ENCODE measurements at regions not wholly inside any gene's neighbourhood (a gene's known extent, or its start where the extent isn't known, plus 50 kb on each side); places are given as distances from the start of the nearest gene placed in this dataset.

DNA sequence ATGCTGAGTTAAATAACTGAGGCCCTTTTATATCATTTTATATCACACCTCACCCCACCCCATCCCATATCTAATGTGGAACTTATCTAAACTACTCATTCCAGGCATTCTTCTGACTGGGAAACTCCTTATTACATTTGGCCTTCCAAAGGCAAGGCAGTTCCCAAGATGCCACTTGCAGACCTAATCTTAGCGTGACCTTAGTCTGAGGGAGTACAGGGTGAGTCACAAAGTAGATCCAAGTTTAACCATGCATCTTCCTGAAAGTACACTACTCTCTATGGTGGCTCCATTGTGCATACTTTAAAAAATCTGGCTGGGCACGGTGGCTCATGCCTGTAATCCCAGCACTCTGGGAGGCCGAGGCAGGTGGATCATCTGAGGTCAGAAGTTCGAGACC is 353.6 kb upstream of the C1orf87 start:
- POLR2A ChIA-PET: no interaction called here
- Histone ChIP-seq H3K4me3 (ENCODE audit: low read length) (no peak overlapping the region), H3K27me3 (ENCODE audit: control insufficient read depth in 2 of 2, insufficient read depth in 2 of 2, low read length in 2 of 2) (no peaks in the 10 kb centered on the region), H3K4me1 (ENCODE audit: control insufficient read depth in 2 of 2, insufficient read depth in 2 of 2, low read length in 2 of 2) (no peaks in the 10 kb centered on the region), H3K27ac (ENCODE audit: low read depth, low read length) (no peak overlapping the region), H3K36me3 (ENCODE audit: control insufficient read depth in 2 of 3, insufficient read depth in 3 of 3, low read length in 3 of 3) (no peaks in the 10 kb centered on the region), H3K9me3 (ENCODE audit: control insufficient read depth in 2 of 3, low read length in 3 of 3) (no peaks in the 10 kb centered on the region)
- Mint-ChIP-seq H3K27ac (no peak overlapping the region), H3K4me1 (no peaks in the 10 kb centered on the region), H3K9me3 (peaks cover 0 to 8% (median 0%) of the 10 kb centered on the region in 11 donors), H3K27me3 (peaks cover 0 to 4% (median 0%) of the 10 kb centered on the region in 5 donors), H3K36me3 (no peaks in the 10 kb centered on the region), H3K4me3 (no peak overlapping the region)
- DNase-seq (no peak), ATAC-seq (no peak)
- intact Hi-C loops (cut with micrococcal nuclease): no loop called here
- CTCF ChIA-PET: no interaction called here

DNA sequence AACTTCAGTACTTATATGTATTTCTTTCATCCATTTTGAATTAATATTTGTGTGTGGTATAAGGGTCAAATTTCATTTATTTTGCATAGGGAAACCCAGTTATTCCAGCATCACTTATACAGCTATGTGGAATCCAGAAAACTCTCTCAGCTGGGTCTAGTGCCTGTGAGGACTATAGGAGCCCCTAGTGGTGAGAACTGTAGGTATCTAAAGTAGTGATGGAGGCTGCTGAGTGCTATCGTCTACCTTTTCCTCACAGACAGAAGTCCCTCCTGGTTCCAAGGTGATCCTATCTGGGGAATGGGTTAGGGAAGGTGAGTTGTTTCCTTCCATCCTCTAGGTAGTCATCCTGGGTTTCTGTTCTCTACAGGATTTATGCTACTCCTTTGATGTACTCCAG is 352.0 kb upstream of the C1orf87 start:
- Mint-ChIP-seq H3K36me3 (no peaks in the 10 kb centered on the region), H3K27me3 (peaks cover 0 to 4% (median 0%) of the 10 kb centered on the region in 5 donors), H3K27ac (no peak overlapping the region), H3K9me3 (peaks cover 0 to 8% (median 1%) of the 10 kb centered on the region in 11 donors), H3K4me1 (no peaks in the 10 kb centered on the region), H3K4me3 (no peak overlapping the region)
- Histone ChIP-seq H3K9me3 (ENCODE audit: control insufficient read depth in 2 of 3, low read length in 3 of 3) (no peaks in the 10 kb centered on the region), H3K27me3 (ENCODE audit: control insufficient read depth in 2 of 2, insufficient read depth in 2 of 2, low read length in 2 of 2) (no peaks in the 10 kb centered on the region), H3K4me1 (ENCODE audit: control insufficient read depth in 2 of 2, insufficient read depth in 2 of 2, low read length in 2 of 2) (no peaks in the 10 kb centered on the region), H3K4me3 (ENCODE audit: low read length) (no peak overlapping the region), H3K27ac (ENCODE audit: low read depth, low read length) (no peak overlapping the region), H3K36me3 (ENCODE audit: control insufficient read depth in 2 of 3, insufficient read depth in 3 of 3, low read length in 3 of 3) (no peaks in the 10 kb centered on the region)
- ChIA-PET POLR2A (no interaction called here), CTCF (no interaction called here)
- intact Hi-C loops (cut with micrococcal nuclease): no loop called here
- ATAC-seq (no peak), DNase-seq (no peak)

- no peak for ATAC-seq
- Histone ChIP-seq H3K36me3 (ENCODE audit: control insufficient read depth in 2 of 3, insufficient read depth in 3 of 3, low read length in 3 of 3) (no peaks in the 10 kb centered on the region), H3K4me1 (ENCODE audit: control insufficient read depth in 2 of 2, insufficient read depth in 2 of 2, low read length in 2 of 2) (no peaks in the 10 kb centered on the region), H3K27ac (ENCODE audit: low read depth, low read length) (no peak overlapping the region), H3K27me3 (ENCODE audit: control insufficient read depth in 2 of 2, insufficient read depth in 2 of 2, low read length in 2 of 2) (no peaks in the 10 kb centered on the region), H3K4me3 (ENCODE audit: low read length) (no peak overlapping the region), H3K9me3 (ENCODE audit: control insufficient read depth in 2 of 3, low read length in 3 of 3) (no peaks in the 10 kb centered on the region)
- no peak overlapping the region for H3K27ac Mint-ChIP-seq
- H3K36me3 Mint-ChIP-seq: no peaks in the 10 kb centered on the region
- H3K4me1 Mint-ChIP-seq: no peaks in the 10 kb centered on the region
- ChIA-PET POLR2A (no interaction called here), CTCF (no interaction called here)
- no peak overlapping the region for H3K4me3 Mint-ChIP-seq
- intact Hi-C loops (cut with micrococcal nuclease): no loop called here
- no peak for DNase-seq
- peaks cover 0 to 4% (median 0%) of the 10 kb centered on the region in 5 donors for H3K27me3 Mint-ChIP-seq
- peaks cover 0 to 8% (median 1%) of the 10 kb centered on the region in 11 donors for H3K9me3 Mint-ChIP-seq
Observed at GRCh38 chr1:60423146-60423780, 349.7 kb upstream of the C1orf87 start.

- Mint-ChIP-seq H3K4me3 (no peak overlapping the region), H3K9me3 (peaks cover 0 to 13% (median 0%) of the 10 kb centered on the region in 11 donors), H3K27ac (no peak overlapping the region), H3K27me3 (no peaks in the 10 kb centered on the region), H3K36me3 (no peaks in the 10 kb centered on the region), H3K4me1 (no peaks in the 10 kb centered on the region)
- ChIA-PET POLR2A (no interaction called here), CTCF (no interaction called here)
- Histone ChIP-seq H3K4me1 (ENCODE audit: control insufficient read depth in 2 of 2, insufficient read depth in 2 of 2, low read length in 2 of 2) (no peaks in the 10 kb centered on the region), H3K27me3 (ENCODE audit: control insufficient read depth in 2 of 2, insufficient read depth in 2 of 2, low read length in 2 of 2) (no peaks in the 10 kb centered on the region), H3K27ac (ENCODE audit: low read depth, low read length) (no peak overlapping the region), H3K4me3 (ENCODE audit: low read length) (no peak overlapping the region), H3K9me3 (ENCODE audit: control insufficient read depth in 2 of 3, low read length in 3 of 3) (no peaks in the 10 kb centered on the region), H3K36me3 (ENCODE audit: control insufficient read depth in 2 of 3, insufficient read depth in 3 of 3, low read length in 3 of 3) (no peaks in the 10 kb centered on the region)
- intact Hi-C loops (cut with micrococcal nuclease): no loop called here
- ATAC-seq: no peak
- DNase-seq: no peak
Observed at GRCh38 chr1:60421965-60422364, 348.4 kb upstream of the C1orf87 start.

DNA sequence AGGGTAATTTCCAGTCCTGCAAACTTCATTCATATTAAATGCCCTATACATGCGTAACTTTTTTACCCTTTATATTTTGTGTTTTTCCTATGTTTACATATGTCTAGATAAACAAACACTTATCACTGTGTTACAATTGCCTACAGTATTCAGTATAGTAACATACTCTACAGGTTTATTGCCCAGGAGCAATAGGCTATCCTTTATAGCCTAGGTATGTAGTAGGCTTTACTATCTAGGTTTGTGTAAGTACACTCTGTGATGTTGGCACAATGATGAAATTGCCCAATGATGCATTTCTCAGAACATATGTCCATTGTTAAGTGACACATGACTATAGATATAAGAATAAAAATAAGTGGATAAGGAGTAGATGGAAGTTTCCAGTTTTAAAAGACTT is 345.5 kb upstream of the C1orf87 start:
- POLR2A ChIA-PET: no interaction called here
- no peak overlapping the region for H3K4me3 Mint-ChIP-seq
- H3K27ac Mint-ChIP-seq: no peak overlapping the region
- H3K27me3 ChIP-seq (ENCODE audit: control insufficient read depth in 2 of 2, insufficient read depth in 2 of 2, low read length in 2 of 2): no peaks in the 10 kb centered on the region
- DNase-seq (no peak), ATAC-seq (no peak)
- H3K27ac ChIP-seq (ENCODE audit: low read depth, low read length): no peak overlapping the region
- no peaks in the 10 kb centered on the region for H3K4me1 ChIP-seq (ENCODE audit: control insufficient read depth in 2 of 2, insufficient read depth in 2 of 2, low read length in 2 of 2)
- intact Hi-C loops (cut with micrococcal nuclease): no loop called here
- CTCF ChIA-PET: no interaction called here
- no peaks in the 10 kb centered on the region for H3K27me3 Mint-ChIP-seq
- no peaks in the 10 kb centered on the region for H3K36me3 Mint-ChIP-seq
- no peaks in the 10 kb centered on the region for H3K36me3 ChIP-seq (ENCODE audit: control insufficient read depth in 2 of 3, insufficient read depth in 3 of 3, low read length in 3 of 3)
- no peak overlapping the region for H3K4me3 ChIP-seq (ENCODE audit: low read length)
- H3K9me3 ChIP-seq (ENCODE audit: control insufficient read depth in 2 of 3, low read length in 3 of 3): no peaks in the 10 kb centered on the region
- no peaks in the 10 kb centered on the region for H3K4me1 Mint-ChIP-seq
- peaks cover 0 to 8% (median 2%) of the 10 kb centered on the region in 11 donors for H3K9me3 Mint-ChIP-seq

- Mint-ChIP-seq H3K4me3 (no peak overlapping the region), H3K27ac (no peak overlapping the region), H3K27me3 (no peaks in the 10 kb centered on the region), H3K4me1 (no peaks in the 10 kb centered on the region), H3K36me3 (no peaks in the 10 kb centered on the region), H3K9me3 (peaks cover 0 to 5% (median 2%) of the 10 kb centered on the region in 11 donors)
- Histone ChIP-seq H3K9me3 (ENCODE audit: control insufficient read depth in 2 of 3, low read length in 3 of 3) (no peaks in the 10 kb centered on the region), H3K4me1 (ENCODE audit: control insufficient read depth in 2 of 2, insufficient read depth in 2 of 2, low read length in 2 of 2) (no peaks in the 10 kb centered on the region), H3K36me3 (ENCODE audit: control insufficient read depth in 2 of 3, insufficient read depth in 3 of 3, low read length in 3 of 3) (no peaks in the 10 kb centered on the region), H3K4me3 (ENCODE audit: low read length) (no peak overlapping the region), H3K27ac (ENCODE audit: low read depth, low read length) (no peak overlapping the region), H3K27me3 (ENCODE audit: control insufficient read depth in 2 of 2, insufficient read depth in 2 of 2, low read length in 2 of 2) (no peaks in the 10 kb centered on the region)
- DNase-seq: no peak
- intact Hi-C loops (cut with micrococcal nuclease): no loop called here
- ATAC-seq: no peak
- ChIA-PET POLR2A (no interaction called here), CTCF (no interaction called here)
Observed at GRCh38 chr1:60415696-60416095, 342.1 kb upstream of the C1orf87 start.

GRCh38 chr1:60413091-60413490 is 339.5 kb upstream of the C1orf87 start:
- ChIA-PET CTCF (interaction anchor here (0.7 kb wide), 1 partner anchor 537 kb away, joined by 3 read pairs; no protein-coding TSS in a partner anchor), POLR2A (no interaction called here)
- Histone ChIP-seq H3K27me3 (ENCODE audit: control insufficient read depth in 2 of 2, insufficient read depth in 2 of 2, low read length in 2 of 2) (no peaks in the 10 kb centered on the region), H3K4me1 (ENCODE audit: control insufficient read depth in 2 of 2, insufficient read depth in 2 of 2, low read length in 2 of 2) (no peaks in the 10 kb centered on the region), H3K9me3 (ENCODE audit: control insufficient read depth in 2 of 3, low read length in 3 of 3) (no peaks in the 10 kb centered on the region), H3K4me3 (ENCODE audit: low read length) (no peak overlapping the region), H3K27ac (ENCODE audit: low read depth, low read length) (no peak overlapping the region), H3K36me3 (ENCODE audit: control insufficient read depth in 2 of 3, insufficient read depth in 3 of 3, low read length in 3 of 3) (no peaks in the 10 kb centered on the region)
- ATAC-seq: no peak
- peaks cover 0 to 5% (median 2%) of the 10 kb centered on the region in 11 donors for H3K9me3 Mint-ChIP-seq
- no peak overlapping the region for H3K27ac Mint-ChIP-seq
- intact Hi-C loops (cut with micrococcal nuclease): no loop called here
- no peak for DNase-seq
- no peak overlapping the region for H3K4me3 Mint-ChIP-seq
- H3K27me3 Mint-ChIP-seq: no peaks in the 10 kb centered on the region
- H3K36me3 Mint-ChIP-seq: no peaks in the 10 kb centered on the region
- peaks cover 0 to 1% (median 0%) of the 10 kb centered on the region in 7 donors for H3K4me1 Mint-ChIP-seq
